ENCODE measurements at regions not wholly inside any gene's neighbourhood (a gene's known extent, or its start where the extent isn't known, plus 50 kb on each side); places are given as distances from the start of the nearest gene placed in this dataset.

DNA sequence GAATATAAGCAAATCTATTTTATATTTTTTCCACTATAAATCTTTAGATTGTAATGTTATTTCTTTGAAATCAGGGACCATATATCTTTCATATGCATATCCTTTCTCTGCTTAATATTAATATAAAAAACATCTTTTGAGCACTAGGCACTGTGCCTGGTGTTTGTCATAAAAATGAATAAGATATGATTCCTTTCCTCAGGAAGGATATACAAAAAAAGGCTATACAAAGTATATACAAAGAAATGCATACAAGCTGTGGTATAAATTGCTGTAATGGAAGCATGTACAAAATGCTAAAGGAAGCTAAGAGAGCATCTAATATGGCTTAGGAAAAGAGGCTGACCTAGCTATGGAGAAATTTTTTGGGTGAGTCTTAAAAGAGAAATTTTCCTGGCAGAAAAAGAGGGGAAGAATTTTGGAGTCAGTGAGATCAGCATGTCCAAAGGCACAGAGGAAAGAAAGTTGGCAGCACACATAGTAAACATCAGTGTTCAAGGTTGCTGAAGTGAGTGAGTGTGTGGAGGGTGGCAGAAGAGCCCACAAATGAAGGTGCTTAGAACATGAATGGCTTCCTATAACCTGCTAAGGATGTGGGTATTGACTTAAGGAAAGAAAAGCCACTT lies 500.0 kb downstream of the SPRY1 start:
- no peak for DNase-seq

DNA sequence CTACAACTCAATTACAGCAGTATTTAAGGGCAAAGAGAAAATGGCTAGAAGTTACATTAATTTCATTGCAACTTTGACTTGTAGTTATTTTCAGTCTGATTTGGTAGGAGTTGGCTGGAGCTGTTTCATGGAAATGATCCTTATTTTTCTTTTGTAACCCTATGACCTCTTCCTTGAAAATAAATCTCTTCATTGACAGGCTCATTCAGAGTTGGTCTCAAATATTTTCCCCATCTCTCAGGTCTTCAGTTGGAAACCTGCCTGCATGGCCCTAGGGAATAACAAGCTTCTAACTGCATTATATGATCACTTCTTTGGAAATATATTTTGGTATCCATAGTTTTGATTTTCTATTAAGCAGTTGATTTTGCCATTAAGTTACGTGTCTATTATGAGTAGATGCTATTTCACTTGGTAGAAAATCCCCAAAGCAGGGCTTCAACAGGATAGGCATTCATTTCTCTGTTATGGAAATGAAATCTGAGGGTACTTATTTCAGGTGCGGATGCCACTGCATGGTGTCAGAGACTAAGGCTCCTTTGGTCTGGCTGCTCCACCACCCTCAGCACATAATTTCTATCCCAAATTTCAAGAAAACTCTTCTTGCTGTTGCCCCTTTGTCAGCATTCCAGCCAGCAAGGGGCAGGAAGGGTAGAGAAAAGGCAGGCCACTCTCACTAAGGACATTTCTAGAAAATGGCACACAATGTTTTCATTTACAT lies 502.5 kb downstream of the SPRY1 start:
- no peak for DNase-seq

DNA sequence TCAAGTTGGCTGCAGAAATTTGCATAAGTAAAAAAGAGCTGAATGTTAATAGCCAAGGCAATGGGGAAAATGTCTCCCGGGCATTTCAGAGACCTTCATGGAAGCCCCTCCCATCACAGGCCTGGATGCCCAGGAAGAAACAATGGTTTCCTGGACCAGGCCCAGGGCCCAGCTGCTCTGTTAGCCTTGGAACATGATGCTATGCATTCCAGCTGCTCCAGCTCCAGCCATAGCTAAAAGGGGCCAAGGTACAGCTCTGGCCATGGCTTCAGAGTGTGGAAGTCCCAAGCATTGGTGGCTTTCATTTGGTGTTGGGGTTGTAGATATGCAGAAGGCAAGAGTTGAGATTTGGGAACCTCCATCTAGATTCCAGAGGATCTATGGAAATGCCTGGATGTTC lies 508.3 kb downstream of the SPRY1 start:
- no peak for DNase-seq

DNA sequence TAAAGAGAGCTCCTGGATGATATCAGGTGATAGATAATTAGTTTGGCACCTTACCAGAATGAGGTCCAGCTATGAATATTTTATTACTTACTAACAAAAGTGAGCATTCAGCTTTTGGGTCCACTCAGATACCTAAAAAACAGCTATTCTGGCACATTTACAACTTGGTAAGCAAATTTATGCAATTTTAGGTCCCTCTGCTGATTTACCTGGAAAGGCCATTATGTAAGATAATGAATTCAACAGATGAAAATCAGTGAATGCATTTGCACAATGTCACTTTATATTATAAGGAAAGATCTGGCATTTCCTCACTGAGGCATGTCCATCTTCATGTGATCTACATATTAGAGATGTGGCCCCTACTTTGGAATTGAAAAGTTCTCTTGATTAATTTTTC lies 517.0 kb downstream of the SPRY1 start:
- DNase-seq: no peak

DNA sequence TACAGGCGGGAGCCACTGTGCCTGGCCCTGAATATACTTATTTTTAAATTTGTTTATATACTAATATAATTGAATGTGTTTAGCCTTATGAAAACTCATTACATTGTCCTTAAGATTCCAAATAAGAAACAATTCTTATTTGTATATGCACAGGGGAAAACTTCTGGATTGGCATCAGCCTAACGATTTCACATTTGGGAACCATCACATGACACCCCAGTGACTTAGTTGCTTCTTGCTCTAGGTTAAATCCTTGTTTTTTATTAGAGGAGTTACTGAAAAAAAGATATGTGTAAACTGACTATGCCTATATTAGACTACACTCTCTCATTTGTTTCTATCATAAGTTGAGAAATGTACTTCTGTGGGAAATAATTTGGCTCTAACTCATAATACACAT lies 520.2 kb downstream of the SPRY1 start:
- no peak for DNase-seq

DNA sequence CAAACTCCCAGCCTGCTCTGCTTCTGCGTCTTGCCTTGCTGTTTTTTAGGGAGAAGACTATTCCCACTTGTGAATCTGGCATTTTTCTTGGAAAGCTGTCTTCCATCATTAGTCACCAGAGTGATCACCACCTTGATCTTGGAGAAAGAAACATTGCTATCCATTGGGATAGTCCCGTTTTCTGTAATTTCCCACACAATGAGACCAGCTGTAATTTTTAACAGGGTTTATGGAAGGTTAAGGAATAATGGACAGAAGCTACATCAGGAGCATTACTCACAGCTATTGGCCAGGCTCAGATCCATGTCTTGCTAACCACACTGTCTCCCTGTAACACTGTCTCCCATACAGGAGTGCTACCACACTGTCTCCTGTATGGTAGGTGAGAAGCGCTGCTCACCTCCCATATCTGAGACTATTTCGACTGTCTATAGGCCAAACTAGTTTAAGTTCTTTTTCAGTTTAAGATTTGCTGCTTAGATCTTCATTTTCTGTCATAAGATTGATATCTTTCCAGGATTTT lies 523.0 kb downstream of the SPRY1 start:
- no peak for DNase-seq

DNA sequence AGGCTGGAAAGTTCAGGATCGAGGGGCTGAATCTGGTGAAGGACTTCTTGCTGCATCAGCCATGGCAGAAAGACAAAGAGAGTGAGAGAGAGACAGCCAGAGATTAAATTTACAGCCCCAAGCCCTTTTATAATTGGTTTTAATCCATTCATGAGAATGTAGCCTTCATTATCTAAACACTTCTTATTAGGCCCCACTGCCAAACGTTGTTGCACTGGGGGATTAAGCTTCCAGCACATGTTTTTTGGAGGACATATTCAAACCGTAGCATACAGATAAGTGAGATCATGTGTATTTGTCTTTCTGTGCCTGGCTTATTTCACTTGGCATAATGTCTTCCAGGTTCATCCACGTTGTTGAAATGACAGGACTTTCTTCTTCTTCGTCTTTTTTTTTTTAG lies 524.7 kb downstream of the SPRY1 start:
- DNase-seq: no peak

DNA sequence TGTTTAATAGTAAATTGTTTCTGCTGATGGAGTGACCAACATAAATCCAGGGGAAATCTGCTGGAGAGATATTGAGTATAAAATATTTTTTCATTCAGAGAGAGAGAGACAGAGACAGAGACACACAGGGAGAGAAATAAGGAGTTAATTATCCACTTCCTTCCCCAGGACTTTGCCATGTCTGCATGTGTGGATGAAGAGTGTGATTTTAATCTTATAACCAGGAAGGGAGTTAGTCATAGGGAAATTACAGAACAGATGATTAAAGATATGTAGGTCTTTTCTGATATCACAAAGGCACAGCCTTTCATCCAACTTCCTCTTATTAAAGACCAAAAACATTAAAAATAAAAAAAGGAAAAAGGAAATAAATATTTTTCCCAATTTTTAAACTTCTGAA lies 526.3 kb downstream of the SPRY1 start:
- no peak for DNase-seq

DNA sequence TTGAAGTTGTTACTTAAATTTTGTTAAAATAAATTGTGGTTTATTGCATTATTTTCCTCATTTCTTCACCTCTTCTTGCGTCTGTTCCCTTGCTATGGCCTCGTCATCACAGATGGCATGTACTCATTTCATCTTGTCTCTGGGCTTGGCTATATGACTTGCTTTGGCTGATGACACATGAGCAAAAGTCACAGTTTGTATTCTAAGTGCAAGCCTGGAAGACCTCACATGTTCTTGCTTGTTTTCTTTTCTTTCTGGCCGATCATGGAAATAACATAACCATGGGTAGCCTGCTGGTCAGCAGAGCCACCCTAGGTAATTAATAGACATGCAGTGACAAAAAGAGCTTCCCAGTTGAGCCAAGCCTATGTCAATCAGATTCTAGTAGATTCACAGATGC lies 527.9 kb downstream of the SPRY1 start:
- DNase-seq: no peak

DNA sequence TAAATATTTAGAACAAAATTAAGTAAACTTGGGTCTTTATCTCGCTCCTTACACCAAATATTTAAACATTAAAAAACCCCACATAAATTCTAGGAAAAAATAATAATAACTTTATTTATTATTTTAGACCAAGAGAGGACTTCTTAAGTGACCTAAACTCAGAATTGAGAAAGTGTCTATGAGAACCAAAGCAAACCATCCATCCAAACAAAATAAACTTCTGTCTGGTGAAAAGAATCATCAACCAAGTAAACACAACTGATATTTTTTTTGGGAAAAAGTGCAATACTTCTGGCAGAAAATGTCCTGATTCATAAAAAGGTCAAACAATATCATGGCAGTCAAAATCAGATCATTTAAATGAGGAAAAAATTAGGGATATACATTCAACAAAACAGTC lies 533.0 kb downstream of the SPRY1 start:
- no peak for DNase-seq

DNA sequence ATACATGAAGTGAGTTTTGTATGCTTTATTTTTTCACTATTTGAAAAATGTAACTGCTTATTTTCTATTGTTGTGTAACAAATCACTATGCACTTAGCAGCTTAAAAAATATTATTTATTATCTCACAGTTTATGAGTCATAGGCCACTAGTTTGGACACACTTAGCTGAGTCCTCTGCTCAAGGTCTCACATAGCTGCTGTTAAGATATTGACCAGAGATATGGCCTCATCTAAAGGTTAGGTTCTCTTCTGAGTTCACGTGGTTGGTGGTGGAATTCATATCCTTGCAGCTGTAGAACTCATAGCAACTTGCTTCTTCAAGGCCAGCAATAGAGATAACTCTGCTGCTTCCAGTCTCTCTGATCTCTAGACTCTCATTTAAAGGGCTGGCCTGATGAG lies 534.4 kb downstream of the SPRY1 start:
- DNase-seq: no peak

DNA sequence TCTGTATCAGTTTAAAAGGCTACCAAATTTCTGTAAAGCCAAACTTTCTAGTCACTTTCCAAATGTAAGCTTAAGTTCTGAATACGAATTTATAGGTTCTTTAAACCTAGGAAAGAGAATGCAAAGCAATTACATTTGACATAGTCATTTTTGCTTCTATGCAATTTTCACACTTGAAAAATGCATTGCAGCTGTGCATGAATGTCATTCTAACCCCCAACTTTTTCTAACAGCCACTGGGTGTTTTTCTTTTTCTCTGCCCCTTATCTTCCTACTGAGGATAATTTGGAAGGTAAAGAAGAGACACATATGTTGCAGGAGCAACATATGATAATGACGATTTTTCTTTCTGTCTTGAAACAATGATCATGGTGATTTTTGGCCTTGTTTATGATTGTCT lies 537.5 kb downstream of the SPRY1 start:
- DNase-seq: no peak

DNA sequence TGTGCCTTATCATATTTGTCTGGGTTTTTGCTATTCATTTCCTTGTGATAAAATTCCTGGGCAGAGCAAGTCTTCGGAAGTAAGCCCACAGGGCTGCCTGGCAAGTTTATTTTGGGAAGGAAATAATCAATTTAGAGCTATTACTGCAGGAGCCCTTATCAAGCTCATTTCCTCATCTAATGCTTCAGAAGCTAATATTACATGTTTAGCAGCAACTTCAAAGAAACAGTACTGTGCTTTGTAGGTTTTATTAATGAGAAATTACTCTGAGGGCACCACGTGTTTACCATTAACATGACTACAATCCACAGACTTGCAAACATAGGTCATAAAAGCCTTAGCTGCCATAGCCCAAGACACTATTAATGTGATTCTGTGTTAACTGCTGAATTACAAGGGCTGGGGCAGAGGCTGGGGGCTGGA lies 540.0 kb downstream of the SPRY1 start:
- no peak for DNase-seq

DNA sequence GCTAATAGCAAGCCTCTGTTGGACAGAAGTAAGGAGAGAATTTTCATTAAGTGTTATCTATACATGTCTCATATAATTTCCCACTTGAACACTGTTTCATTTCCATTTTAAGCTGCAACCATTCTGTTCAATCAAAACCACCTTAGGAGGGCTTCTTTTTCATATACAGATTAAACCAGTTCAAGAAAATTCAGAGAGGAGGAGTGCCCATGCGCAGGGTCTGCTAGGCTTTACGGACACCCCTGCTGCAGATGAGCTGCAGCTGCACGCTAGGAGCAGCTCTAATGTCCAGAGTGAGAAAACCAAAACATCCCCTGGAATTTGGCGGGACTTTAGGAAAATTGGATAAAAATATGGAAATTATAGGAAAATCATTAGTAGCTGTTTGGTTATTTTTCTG lies 541.0 kb downstream of the SPRY1 start:
- DNase-seq: no peak

DNA sequence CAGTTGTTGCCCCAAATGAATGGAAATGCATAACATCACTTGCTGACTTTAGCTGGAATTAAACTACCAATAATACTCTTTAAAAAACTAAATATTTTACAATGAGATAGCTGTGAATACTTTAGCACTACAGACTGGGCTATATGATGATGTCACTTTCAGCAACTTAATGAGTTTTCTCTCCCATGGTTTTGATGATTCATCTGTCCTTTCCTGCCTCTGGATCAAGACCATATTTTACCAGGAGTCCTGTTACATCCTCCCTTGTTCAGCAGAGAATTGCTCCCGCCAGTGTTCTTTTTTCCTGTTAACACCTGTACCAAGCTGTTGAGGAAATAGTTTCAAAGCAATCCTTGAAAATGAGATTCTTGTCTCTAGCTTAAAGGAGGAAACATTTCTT lies 543.0 kb downstream of the SPRY1 start:
- DNase-seq: no peak

DNA sequence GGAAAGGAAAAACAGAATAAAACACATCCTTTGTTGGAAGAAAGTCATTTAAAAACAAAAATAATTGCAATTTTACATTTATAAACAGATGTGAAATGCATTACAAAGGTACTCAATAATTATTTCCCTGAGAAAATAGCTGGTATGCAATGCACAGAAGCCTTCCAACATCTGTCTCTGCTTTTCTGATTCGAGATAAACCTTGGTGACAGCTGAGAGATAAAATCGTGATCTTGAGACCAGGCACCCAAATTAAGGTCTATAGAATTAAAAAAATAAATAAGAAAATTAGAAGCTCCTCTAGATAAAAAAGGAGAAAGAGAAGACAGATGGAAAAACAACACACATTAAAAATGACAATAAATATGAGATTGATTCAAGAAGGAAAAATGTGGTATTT lies 544.0 kb downstream of the SPRY1 start:
- no peak for DNase-seq

DNA sequence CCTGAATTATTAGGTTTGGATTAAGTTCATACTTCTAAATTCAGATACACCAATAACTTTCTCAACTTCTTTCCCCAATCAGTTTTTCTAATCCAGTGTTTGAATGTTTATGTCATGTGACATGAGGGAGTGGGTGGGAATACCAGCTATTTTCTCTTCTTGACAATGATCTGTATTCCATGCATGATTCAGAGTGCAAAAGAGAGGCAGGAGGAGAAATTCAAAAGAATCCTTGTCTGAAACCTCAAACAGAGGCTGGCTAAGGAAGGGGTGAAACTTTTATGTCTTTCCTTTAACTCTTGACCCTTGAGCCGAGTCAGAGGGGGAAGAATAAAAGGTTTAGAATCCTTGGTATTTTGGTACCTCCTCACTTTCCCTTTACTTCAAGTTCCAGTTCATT lies 544.7 kb downstream of the SPRY1 start:
- DNase-seq: no peak

DNA sequence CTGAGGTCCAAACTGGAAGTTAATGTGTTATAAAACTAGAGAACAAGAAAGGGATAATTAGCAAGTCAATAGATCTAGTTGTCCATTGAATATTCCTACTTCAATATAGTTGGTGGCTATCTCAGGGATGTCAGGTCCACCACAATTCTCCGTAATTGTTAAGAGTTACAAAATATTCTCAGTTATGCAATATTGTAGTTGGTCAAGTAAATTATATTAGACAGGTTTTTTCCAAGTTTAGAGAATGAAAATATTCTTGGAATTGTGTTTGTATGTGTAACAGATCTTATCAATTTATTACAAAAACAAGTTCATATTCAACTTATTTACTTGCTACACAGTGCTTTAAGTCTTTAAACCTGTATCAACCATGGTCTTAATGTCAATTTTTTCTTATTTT lies 547.4 kb downstream of the SPRY1 start:
- no peak for DNase-seq

DNA sequence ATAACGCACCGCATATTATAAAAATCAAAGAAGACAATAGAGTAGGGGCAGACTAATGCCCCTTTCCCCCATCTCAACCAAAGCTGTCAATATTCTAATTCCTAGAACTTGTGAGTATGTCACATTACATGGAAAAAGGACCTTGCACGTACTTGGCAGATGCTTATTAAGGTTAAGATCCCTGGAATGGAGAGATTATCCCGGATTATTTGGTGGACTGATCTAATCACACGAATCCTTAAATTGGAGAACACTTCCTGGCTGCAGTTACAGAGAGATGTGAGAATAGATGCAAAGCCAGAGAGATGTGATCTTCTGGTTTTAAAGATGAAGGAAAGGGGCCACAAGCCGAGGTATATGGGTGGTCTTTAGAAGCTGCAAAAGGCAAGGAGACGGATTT lies 548.7 kb downstream of the SPRY1 start:
- no peak for DNase-seq

DNA sequence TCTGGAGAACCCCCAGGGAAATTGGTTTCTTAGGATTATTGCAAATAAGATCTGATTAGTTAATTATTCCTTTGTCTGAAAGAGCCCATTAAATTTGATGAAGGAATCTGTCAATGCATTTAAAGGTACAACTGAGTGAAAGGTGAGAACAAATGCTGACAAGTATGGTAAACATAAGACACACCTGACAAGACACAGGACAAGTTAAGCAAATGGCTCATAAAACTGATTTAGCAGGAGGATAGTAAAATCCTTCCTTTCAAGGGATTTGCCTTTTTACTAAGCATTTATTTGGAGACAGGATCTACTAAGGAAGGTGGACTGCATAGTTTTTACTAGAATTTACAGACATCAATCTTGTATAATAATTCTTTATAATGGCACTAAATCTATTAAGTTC lies 553.9 kb downstream of the SPRY1 start:
- DNase-seq: no peak

DNA sequence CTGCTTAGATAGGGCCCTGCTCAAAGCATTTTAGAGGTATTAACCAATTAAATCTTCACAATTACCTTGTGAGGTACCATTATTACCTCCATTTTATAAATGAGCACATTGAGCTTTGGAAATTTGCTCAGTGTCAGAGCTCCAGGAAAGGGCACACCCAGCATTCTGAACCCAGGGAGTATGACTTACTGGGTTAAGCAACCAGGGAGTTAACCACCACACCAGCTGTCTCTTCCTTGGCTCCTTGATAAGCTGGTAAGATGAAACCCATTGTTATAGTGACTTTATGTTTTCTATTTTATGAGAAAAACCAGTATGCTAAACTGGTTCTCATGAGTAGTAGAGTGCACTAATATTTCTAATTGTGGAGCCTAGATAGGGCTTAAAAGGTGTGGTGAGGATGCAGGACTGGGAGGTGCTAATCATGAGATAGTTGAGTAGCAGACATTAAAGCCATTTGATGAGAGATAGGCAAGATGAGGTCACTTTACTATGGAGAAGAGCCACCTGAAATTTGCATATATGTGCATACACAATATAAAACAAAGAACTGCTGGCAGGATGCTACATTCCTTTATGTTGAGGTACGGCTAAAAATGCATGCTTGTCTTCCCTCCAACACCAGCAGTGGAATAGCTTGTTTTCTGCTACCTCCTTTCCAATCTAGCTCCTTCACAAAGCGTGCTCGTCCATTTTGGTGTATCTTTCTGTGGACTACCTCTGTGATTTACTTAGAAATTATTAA lies 556.1 kb downstream of the SPRY1 start:
- no peak for DNase-seq

DNA sequence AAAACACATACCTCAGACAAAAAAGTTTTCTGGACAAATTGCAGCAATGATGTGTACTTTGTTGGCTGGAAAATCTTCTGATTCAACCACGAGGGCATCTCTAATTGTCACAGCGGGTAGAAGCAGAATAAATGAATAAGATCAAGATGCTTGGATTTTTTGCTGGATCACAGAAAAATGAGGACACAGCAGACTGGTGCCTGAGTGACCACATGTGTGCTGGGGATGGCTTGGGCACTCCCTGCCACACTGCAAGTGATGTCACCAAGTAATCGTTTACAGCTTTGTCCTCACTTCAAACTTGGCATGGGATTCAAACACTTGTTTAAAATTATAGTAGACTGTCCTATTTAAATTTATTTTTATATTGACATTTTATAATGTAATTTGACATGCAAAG lies 557.0 kb downstream of the SPRY1 start:
- no peak for DNase-seq

DNA sequence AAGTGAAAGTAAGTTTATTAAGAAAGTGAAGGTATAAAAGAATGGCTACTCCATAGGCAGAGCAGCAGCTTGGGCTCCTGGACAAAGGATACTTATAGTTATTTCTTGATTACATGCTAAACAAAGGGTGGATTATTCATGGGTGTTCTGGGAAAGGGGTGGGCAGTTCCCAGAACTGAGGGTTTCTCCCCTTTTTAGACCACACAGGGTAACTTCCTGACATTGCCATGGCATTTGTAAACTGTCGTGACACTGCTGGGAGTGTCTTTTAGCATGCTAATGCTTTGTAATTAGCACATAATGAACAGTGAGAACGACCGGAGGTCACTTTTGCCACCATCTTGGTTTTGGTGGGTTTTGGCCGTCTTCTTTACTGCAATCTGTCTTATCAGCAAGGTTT lies 557.6 kb downstream of the SPRY1 start:
- no peak for DNase-seq

DNA sequence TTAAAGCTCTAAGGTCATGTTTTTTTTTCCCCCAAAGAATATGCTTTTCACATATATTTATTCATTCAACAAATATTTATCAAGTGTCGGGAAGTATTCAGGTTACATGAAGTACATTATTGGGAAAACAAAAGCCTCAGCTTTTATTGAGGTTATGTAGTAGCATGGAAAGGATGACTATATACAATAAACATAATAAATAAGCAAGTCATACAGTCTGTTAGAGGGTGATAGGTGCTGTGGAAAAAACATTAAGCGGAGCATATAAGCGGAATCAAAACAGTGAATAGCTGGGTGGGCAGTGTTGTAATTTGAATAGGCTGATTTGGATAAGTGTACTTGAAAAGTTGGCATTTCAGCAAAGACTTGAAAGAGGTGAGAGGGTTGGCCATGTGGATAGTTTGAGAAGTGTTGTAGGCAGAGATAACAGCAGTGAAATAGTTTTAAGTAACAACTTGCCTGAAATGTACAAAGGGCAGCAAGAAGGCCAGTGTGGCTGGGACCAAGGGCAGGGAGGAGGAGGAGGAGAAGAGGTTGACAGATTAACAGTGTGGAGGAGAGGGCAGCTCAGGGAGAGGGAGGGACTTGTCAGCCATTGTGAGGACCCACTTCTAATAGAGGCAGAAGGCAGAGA lies 558.7 kb downstream of the SPRY1 start:
- no peak for DNase-seq
